HUES64 (cell line): ENCODE measurements at regions not wholly inside any gene's neighbourhood (a gene's known extent, or its start where the extent isn't known, plus 50 kb on each side); places are given as distances from the start of the nearest gene placed in this dataset.

Experiments
- H3K27ac ChIP-seq: 2 replicates; pipeline ENCODE4 v1.7.0; 2013; ENCODE audit warnings: low read depth, low read length, inconsistent platforms
- H3K27me3 ChIP-seq: 2 replicates; pipeline ENCODE4 v1.6.1; 2013; ENCODE audit warnings: mild to moderate bottlenecking, low read length; ENCODE audit not compliant: insufficient read depth
- H3K36me3 ChIP-seq: 2 replicates; pipeline ENCODE4 v1.6.1; 2013; ENCODE audit warnings: mild to moderate bottlenecking, low read length; ENCODE audit not compliant: insufficient read depth
- H3K4me1 ChIP-seq: 2 replicates; pipeline ENCODE4 v1.6.1; 2013; ENCODE audit warnings: mild to moderate bottlenecking, low read length, moderate library complexity; ENCODE audit not compliant: insufficient read depth
- H3K4me3 ChIP-seq: 2 replicates; pipeline ENCODE4 v1.5.1; 2013; ENCODE audit warnings: mild to moderate bottlenecking, low read length, moderate library complexity
- H3K9ac ChIP-seq: 2 replicates; pipeline ENCODE4 v1.6.1; 2013; ENCODE audit warnings: mild to moderate bottlenecking, low read depth, low read length
- H3K9me3 ChIP-seq: 2 replicates; pipeline ENCODE4 v1.6.1; 2013; ENCODE audit warnings: low read depth, low read length; ENCODE audit not compliant: insufficient read depth
- WGBS: fragments of 150-250, 120-280 bp; methylation state at CpG from one replicate; pipeline ENCODE4 v1.1.7; 2013; ENCODE audit warnings: missing lambda C conversion rate; 5-methylcytosine and 5-hydroxymethylcytosine counted together

DNA sequence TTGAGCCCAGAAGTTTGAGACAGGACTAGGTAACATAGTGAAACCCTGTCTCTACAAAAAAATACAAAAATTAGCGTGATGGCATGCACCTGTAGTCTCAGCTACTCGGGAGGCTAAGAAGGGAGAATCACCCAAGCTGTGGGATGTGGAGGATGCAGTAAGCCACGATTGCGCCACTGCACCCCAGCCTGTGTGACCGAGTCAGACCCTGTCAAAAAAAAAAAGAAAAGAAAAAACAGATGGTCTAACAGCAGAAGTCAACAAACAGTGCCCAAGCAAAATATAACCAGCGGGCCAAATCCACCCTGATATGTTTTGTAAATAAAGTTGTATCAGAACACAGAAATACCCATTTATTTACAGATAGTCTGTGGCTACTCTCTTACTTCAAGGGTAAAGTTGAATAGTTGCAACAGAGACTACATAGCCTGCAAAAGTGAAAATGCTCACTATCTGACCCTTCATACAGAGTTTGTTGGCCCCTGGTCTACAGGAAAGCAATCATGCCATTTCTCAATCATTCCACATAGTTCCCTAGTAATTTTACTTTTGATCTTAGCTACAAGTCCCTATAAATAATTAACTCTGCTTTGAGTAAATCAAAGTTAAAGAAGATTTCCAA, 383.7 kb downstream of the TLE1 start:
- H3K9ac ChIP-seq = no peak overlapping the region
- 0 out of 2 replicates have a peak, but pooled peaks cover 5% of the 10 kb centered on the region for H3K9me3 ChIP-seq
- WGBS = 89% methylated on average over 5 of the region's 6 CpGs
- no peaks in the 10 kb centered on the region for H3K36me3 ChIP-seq
- H3K27me3 ChIP-seq = no peaks in the 10 kb centered on the region
- no peaks in the 10 kb centered on the region for H3K4me1 ChIP-seq
- H3K27ac ChIP-seq = no peak overlapping the region
- H3K4me3 ChIP-seq = no peak overlapping the region

DNA sequence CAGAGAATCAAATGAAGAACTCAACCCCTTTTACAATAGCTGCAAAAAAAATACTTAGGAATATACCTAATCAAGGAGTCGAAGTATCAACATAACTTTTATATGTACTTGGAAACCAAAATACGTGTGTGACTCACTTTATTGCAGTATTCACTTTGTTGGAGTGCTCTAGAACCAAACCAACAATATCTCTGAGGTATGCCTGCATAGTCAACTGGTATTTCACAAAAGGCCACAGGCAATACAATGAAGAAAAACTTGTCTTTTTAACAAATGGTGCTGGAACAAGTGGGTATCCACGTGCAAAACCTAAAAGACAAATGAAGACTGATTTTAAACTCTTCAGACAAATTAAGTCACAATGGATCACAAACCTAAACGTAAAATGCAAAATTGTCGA, 385.7 kb downstream of the TLE1 start:
- Histone ChIP-seq H3K27me3 (no peaks in the 10 kb centered on the region), H3K4me1 (no peaks in the 10 kb centered on the region), H3K4me3 (no peak overlapping the region), H3K36me3 (no peaks in the 10 kb centered on the region), H3K27ac (no peak overlapping the region), H3K9ac (no peak overlapping the region), H3K9me3 (peaks cover 13% of the 10 kb centered on the region; the same call in 1 of the 2 replicates)
- WGBS = 82% methylated on average over 5 of the region's 5 CpGs

GRCh38 chr9:81293651-81294050, 395.7 kb downstream of the TLE1 start:
- Histone ChIP-seq H3K4me3 (no peak overlapping the region), H3K27me3 (no peaks in the 10 kb centered on the region), H3K9me3 (0 out of 2 replicates have a peak, but pooled peaks cover 2% of the 10 kb centered on the region), H3K27ac (no peak overlapping the region), H3K4me1 (no peaks in the 10 kb centered on the region), H3K36me3 (no peaks in the 10 kb centered on the region), H3K9ac (no peak overlapping the region)

DNA sequence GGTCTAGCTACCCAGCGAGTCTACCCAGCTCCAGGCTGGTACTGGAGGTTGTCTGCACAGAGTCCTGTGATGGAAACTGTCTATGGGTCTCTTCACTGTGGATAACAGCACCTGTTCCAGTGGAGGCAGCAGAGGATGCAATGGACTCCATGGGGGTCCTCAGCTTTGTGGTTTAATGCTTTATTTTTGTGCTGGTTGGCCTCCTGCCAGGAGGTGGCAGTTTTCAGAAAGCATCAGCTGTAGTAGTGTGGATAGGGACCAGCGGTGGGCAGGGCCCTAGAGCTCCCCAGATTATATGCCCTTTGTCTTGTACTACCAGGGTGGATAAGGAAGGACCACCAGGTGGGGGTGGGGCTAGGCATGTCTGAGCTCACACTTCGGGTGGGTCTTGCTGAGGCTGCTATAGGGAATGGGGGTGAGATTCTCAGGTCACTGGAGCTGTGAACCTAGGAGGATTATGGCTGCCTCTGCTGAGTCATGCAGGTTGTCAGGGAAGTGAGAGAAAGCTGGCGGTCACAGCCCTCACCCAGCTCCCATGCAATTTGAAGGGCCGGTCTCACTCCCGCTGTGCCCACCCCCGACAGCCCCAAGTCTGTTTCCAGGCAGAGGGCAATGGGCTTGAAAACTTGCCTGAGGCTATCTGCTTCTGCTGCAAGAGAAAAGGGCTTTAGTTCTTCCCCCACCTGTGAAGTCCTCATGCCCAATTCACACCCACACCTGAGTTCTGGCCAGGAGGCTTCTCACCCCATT, 397.1 kb downstream of the TLE1 start:
- H3K9me3 ChIP-seq = no peaks in the 10 kb centered on the region
- WGBS = 82% methylated on average over 7 of the region's 7 CpGs
- no peak overlapping the region for H3K9ac ChIP-seq
- no peaks in the 10 kb centered on the region for H3K36me3 ChIP-seq
- H3K4me3 ChIP-seq = no peak overlapping the region
- no peaks in the 10 kb centered on the region for H3K27me3 ChIP-seq
- H3K27ac ChIP-seq = no peak overlapping the region
- no peaks in the 10 kb centered on the region for H3K4me1 ChIP-seq

DNA sequence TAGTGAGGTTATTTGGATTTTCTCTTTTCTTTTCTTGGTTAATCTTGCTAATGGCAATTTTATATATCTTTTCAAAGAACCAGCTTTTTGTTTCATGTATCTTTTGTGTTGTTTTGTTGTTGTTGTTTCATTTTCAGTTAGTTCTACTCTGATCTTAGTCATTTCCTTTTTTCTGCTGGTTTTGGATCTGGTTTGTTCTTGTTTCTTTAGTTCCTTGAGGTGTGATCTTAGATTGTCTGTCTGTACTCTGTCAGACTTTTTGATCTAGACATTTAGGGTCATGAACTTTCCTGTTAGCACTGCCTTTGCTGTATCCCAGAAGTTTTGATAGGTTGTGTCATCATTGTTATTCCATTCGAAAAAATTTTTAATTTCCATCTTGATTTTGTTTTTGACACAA, 399.7 kb downstream of the TLE1 start:
- no peaks in the 10 kb centered on the region for H3K36me3 ChIP-seq
- no peaks in the 10 kb centered on the region for H3K27me3 ChIP-seq
- no peak overlapping the region for H3K4me3 ChIP-seq
- no peak overlapping the region for H3K27ac ChIP-seq
- no peaks in the 10 kb centered on the region for H3K4me1 ChIP-seq
- WGBS = 100% methylated on average over 1 of the region's 1 CpG
- H3K9ac ChIP-seq = no peak overlapping the region
- H3K9me3 ChIP-seq = no peaks in the 10 kb centered on the region

GRCh38 chr9:81268048-81268447, 421.3 kb downstream of the TLE1 start:
- Histone ChIP-seq H3K9ac (no peak overlapping the region), H3K4me1 (no peaks in the 10 kb centered on the region), H3K9me3 (no peaks in the 10 kb centered on the region), H3K36me3 (no peaks in the 10 kb centered on the region), H3K4me3 (no peak overlapping the region), H3K27ac (no peak overlapping the region), H3K27me3 (no peaks in the 10 kb centered on the region)
- WGBS = 71% methylated on average over 1 of the region's 1 CpG

DNA sequence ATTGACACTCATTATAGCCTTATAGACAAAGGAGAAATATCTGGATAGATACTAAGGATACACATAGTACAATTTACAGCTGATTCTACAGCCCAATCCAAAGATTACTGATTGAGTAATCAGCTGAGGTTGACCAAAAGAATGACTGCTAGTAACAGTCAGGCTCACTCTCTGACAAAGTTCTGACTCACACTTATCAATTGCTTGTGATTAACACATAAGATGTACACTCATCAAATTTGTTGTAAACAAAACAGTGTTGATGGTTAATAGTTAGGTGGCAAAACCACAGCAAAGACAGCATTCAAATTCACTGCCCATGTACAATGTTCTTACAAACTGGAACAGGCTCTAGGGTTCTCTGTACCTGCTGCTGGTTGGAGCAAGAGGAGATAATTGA, 422.7 kb downstream of the TLE1 start:
- Histone ChIP-seq H3K27ac (no peak overlapping the region), H3K9me3 (no peaks in the 10 kb centered on the region), H3K4me3 (no peak overlapping the region), H3K9ac (no peak overlapping the region), H3K27me3 (no peaks in the 10 kb centered on the region), H3K36me3 (no peaks in the 10 kb centered on the region), H3K4me1 (no peaks in the 10 kb centered on the region)

GRCh38 chr9:81266086-81266485, 423.3 kb downstream of the TLE1 start:
- H3K36me3 ChIP-seq = no peaks in the 10 kb centered on the region
- no peaks in the 10 kb centered on the region for H3K9me3 ChIP-seq
- H3K4me1 ChIP-seq = no peaks in the 10 kb centered on the region
- no peak overlapping the region for H3K27ac ChIP-seq
- WGBS = no CpG with 5 or more reads among the region's 2 CpGs
- no peak overlapping the region for H3K4me3 ChIP-seq
- no peaks in the 10 kb centered on the region for H3K27me3 ChIP-seq
- no peak overlapping the region for H3K9ac ChIP-seq

DNA sequence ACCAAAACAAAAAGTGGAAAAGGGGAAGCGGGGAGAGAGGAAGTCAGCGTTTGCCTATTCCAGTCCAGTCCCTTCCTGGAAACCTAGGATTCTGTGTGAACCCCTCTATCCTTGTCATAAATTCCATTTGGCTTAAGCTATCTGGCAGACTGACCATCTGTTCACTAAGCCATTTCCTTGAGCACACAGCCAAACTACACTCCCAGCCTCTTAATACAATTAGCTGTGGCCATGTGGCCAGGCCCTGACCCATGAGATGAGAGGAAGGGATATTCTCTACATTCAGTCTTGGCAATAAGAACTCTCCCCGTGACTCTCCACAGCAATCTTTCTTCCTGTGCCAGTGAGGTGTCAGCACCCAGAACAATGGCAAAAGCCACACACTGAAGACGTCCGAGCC, 424.8 kb downstream of the TLE1 start:
- Histone ChIP-seq H3K27ac (no peak overlapping the region), H3K9ac (no peak overlapping the region), H3K36me3 (no peaks in the 10 kb centered on the region), H3K4me3 (no peak overlapping the region), H3K27me3 (no peaks in the 10 kb centered on the region), H3K4me1 (no peaks in the 10 kb centered on the region), H3K9me3 (no peaks in the 10 kb centered on the region)
- WGBS = 88% methylated on average over 5 of the region's 5 CpGs

- no CpG with 5 or more reads among the region's 2 CpGs for WGBS
- H3K27ac ChIP-seq = no peak overlapping the region
- H3K9ac ChIP-seq = no peak overlapping the region
- no peaks in the 10 kb centered on the region for H3K9me3 ChIP-seq
- H3K36me3 ChIP-seq = no peaks in the 10 kb centered on the region
- H3K4me3 ChIP-seq = no peak overlapping the region
- H3K4me1 ChIP-seq = peaks cover 4% of the 10 kb centered on the region; the same call in 1 of the 2 replicates
- H3K27me3 ChIP-seq = no peaks in the 10 kb centered on the region
Observed at GRCh38 chr9:81259896-81260295, 429.5 kb downstream of the TLE1 start.

DNA sequence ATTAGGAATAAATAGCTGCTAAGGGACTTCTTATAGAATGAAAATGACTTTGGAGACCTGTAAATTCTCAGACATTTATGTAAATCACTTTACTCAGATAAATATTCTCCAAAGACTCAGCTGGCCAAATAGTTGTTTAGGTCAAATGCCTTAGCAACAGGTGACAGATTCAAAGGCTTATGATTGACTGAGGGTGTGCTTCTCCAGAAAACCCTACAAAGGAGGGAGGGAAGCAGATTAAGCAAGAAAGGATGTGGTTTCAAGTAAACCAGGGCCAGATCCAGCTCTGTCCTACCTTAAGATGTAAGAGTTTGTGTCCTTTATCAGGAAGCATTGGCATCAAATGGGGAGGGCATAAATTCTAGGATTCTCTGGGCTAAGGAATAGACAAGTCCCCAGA, 433.0 kb downstream of the TLE1 start:
- no peak overlapping the region for H3K27ac ChIP-seq
- peaks cover 4% of the 10 kb centered on the region; the same call in 1 of the 2 replicates for H3K4me1 ChIP-seq
- H3K36me3 ChIP-seq = no peaks in the 10 kb centered on the region
- no peak overlapping the region for H3K4me3 ChIP-seq
- no peaks in the 10 kb centered on the region for H3K9me3 ChIP-seq
- H3K27me3 ChIP-seq = no peaks in the 10 kb centered on the region
- no peak overlapping the region for H3K9ac ChIP-seq
